Fibroblast of lung (primary cell): ENCODE measurements at regions not wholly inside any gene's neighbourhood (a gene's known extent, or its start where the extent isn't known, plus 50 kb on each side); places are given as distances from the start of the nearest gene placed in this dataset.

ENCODE experiments used
- DNase-seq, 2 donors: peaks; one replicate each; pipeline versions ENCODE4 v3.0.0 to v3.0.0-alpha.2; 2010; ENCODE audit warnings: low read depth in 2 of 2
- H2AFZ ChIP-seq: 2 replicates; pipeline ENCODE4 v1.5.1; 2012; ENCODE audit warnings: low read length, control low read depth, inconsistent platforms
- H3K27ac ChIP-seq: 2 replicates; pipeline ENCODE4 v1.5.1; 2011; ENCODE audit warnings: low read length, control low read depth; ENCODE audit not compliant: insufficient read depth
- H3K27me3 ChIP-seq: 2 replicates; pipeline ENCODE4 v1.5.1; 2011; ENCODE audit warnings: mild to moderate bottlenecking, low read length; ENCODE audit not compliant: control insufficient read depth, insufficient read depth
- H3K36me3 ChIP-seq: 2 replicates; pipeline ENCODE4 v1.5.1; 2011; ENCODE audit warnings: low read length; ENCODE audit not compliant: control insufficient read depth, insufficient read depth
- H3K4me1 ChIP-seq: 2 replicates; pipeline ENCODE4 v1.5.1; 2011; ENCODE audit warnings: low read length; ENCODE audit not compliant: control insufficient read depth, insufficient read depth; ENCODE audit errors: extremely low read depth
- H3K4me2 ChIP-seq: 2 replicates; pipeline ENCODE4 v1.5.1; 2011; ENCODE audit warnings: low read length, control low read depth; ENCODE audit not compliant: insufficient read depth; ENCODE audit errors: extremely low read depth
- H3K4me3 ChIP-seq, 4 experiments: fragments of 200-600 bp in 1 of 4; sonication (generic) in 1 of 4; replicated peaks in 1 of 4; 2 replicates each; pipeline ENCODE4 v1.5.1; 2011 to 2016; ENCODE audit warnings: low read length in 4 of 4, low read depth in 3 of 4, mild to moderate bottlenecking in 3 of 4, control low read depth in 2 of 4, inconsistent platforms in 1 of 4, mixed read lengths in 1 of 4; ENCODE audit not compliant: insufficient read depth in 1 of 4; ENCODE audit errors: control extremely low read depth in 1 of 4
- H3K79me2 ChIP-seq: 2 replicates; pipeline ENCODE4 v1.5.1; 2012; ENCODE audit warnings: mild to moderate bottlenecking, low read length, inconsistent platforms; ENCODE audit not compliant: control insufficient read depth, insufficient read depth
- H3K9ac ChIP-seq: 2 replicates; pipeline ENCODE4 v1.5.1; 2011; ENCODE audit warnings: mild to moderate bottlenecking, low read length, control low read depth; ENCODE audit not compliant: insufficient read depth
- H3K9me3 ChIP-seq: 2 replicates; pipeline ENCODE4 v1.5.1; 2012; ENCODE audit warnings: low read depth, low read length; ENCODE audit not compliant: control insufficient read depth, insufficient read depth
- H4K20me1 ChIP-seq: 2 replicates; pipeline ENCODE4 v1.5.1; 2011; ENCODE audit warnings: low read length; ENCODE audit not compliant: control insufficient read depth, insufficient read depth; ENCODE audit errors: extremely low read depth
- EZH2 ChIP-seq: IDR thresholded peaks from 2 replicates; pipeline ENCODE4 v1.5.1; 2012; ENCODE audit warnings: low read length, control low read depth, mild to moderate bottlenecking; ENCODE audit errors: missing control alignments
- TF ChIP-seq, protein P1 (sequence below), 2 donors: IDR thresholded peaks in 1 of 2; conservative IDR thresholded peaks in 1 of 2; 1 replicate in 1 of 2; 2 replicates in 1 of 2; pipeline ENCODE4 v1.5.1; 2011 to 2012; ENCODE audit warnings: low read length in 2 of 2, control low read depth in 1 of 2, inconsistent platforms in 1 of 2, low read depth in 1 of 2, mild to moderate bottlenecking in 1 of 2

DNA sequence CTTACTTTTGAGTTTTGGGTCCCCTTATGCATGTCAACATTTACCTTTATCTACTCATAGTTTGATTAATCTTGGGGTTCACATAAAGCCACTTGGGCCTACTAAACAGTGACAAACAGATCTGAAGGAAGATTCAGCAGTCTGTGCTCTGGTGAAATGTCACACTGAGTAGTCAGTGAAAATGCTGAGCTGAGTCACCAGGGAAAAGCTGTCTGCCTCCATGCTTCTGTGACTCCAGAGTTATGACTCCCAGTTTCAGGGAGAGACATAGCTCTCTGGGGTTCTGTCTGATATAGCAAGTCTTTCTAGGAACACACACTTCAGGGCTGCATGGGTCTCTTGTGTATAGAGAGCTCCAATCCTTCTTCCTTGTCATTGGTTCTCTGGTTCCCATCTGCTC lies 406.3 kb upstream of the FAR2 start:
- Histone ChIP-seq H3K9ac (no peak overlapping the region), H3K27ac (no peak overlapping the region), H3K4me3 (no peak overlapping the region), H3K4me2 (no peak overlapping the region), H2AFZ (no peak overlapping the region), H4K20me1 (no peaks in the 10 kb centered on the region), H3K4me1 (no peaks in the 10 kb centered on the region), H3K36me3 (no peaks in the 10 kb centered on the region), H3K9me3 (no peaks in the 10 kb centered on the region), H3K27me3 (no peaks in the 10 kb centered on the region), H3K79me2 (no peaks in the 10 kb centered on the region)
- no peak for TF ChIP-seq EZH2
- TF ChIP-seq, protein P1, sequence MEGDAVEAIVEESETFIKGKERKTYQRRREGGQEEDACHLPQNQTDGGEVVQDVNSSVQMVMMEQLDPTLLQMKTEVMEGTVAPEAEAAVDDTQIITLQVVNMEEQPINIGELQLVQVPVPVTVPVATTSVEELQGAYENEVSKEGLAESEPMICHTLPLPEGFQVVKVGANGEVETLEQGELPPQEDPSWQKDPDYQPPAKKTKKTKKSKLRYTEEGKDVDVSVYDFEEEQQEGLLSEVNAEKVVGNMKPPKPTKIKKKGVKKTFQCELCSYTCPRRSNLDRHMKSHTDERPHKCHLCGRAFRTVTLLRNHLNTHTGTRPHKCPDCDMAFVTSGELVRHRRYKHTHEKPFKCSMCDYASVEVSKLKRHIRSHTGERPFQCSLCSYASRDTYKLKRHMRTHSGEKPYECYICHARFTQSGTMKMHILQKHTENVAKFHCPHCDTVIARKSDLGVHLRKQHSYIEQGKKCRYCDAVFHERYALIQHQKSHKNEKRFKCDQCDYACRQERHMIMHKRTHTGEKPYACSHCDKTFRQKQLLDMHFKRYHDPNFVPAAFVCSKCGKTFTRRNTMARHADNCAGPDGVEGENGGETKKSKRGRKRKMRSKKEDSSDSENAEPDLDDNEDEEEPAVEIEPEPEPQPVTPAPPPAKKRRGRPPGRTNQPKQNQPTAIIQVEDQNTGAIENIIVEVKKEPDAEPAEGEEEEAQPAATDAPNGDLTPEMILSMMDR (conservative IDR thresholded peaks at IDR 0.05 in 1 of 2, IDR thresholded peaks at IDR 0.05 in 1 of 2; ENCODE audit: low read depth in 1 of 2, low read length in 2 of 2): no peak
- peak in 1 of 2 donors; percentile 31 for DNase-seq

DNA sequence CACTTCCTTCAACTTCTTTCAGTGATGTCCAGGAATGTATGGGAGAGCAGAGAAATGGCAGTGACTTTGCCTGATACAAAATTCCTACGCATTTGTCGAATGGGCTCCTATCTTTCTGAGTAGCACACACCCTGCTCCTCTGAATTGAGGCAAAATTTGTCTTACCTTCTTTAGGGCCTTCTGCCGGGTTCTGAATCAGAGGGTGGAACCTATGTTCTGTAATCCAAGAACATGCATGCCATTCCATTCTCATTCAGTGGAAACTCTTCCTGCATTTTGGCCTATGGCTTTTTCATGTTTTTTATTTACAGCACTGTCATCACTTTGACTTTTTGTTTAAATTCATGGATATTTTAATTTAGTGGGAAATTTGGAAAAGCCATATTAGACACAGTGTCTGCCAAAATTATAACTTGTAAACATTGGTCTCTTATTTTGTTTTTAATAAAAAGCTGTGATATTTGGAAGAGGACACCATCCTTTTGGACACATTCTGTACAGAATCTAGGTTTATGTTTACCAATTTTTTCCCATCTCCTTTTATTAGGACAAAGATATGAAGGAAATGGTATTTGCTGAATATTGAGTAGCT lies 402.2 kb upstream of the FAR2 start:
- Histone ChIP-seq H3K9me3 (no peaks in the 10 kb centered on the region), H3K4me3 (no peak overlapping the region), H3K4me2 (no peak overlapping the region), H3K9ac (no peak overlapping the region), H3K27ac (no peak overlapping the region), H2AFZ (no peak overlapping the region), H3K36me3 (no peaks in the 10 kb centered on the region), H3K27me3 (no peaks in the 10 kb centered on the region), H3K4me1 (no peaks in the 10 kb centered on the region), H3K79me2 (no peaks in the 10 kb centered on the region), H4K20me1 (no peaks in the 10 kb centered on the region)
- no peak for DNase-seq
- TF ChIP-seq EZH2: no peak
- TF ChIP-seq, protein P1 (conservative IDR thresholded peaks at IDR 0.05 in 1 of 2, IDR thresholded peaks at IDR 0.05 in 1 of 2; ENCODE audit: low read depth in 1 of 2, low read length in 2 of 2): no peak

DNA sequence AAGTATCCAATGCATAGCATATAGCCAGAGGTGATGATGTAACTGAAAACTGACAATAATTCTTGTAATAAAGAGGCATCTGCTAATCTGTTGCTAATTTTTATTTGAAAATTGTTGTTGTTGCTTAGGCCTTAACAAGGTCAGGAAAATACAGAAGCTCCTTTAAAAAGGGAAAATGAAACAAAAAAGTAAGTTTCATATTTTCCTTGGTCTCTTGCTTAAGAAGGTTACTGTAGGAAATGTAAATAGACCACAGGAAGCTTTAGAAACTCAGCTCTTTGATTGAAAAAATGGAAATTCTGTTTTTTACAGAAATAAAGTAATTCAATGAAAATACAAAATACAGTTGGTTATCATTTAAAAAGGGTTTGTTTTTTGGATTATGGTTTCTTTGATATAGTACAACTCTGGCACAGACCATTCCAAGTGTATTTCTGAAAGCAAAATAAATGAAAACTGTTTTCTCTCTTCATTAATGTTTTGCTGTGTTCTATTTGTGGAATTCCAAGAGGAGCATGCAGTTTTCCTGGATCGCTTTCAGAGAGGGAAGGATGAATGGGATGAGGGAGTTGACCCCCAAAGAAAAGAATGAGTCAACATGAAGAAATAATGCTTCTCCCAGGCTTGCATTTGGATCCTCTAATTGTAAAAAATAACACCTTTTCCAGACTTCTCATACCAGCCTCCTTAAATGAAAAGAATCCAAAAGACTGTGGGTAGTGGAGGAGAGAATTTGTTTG lies 398.0 kb upstream of the FAR2 start:
- no peak overlapping the region for H3K27ac ChIP-seq
- no peaks in the 10 kb centered on the region for H3K4me1 ChIP-seq
- no peaks in the 10 kb centered on the region for H3K9me3 ChIP-seq
- H3K36me3 ChIP-seq: no peaks in the 10 kb centered on the region
- TF ChIP-seq, protein P1 (conservative IDR thresholded peaks at IDR 0.05 in 1 of 2, IDR thresholded peaks at IDR 0.05 in 1 of 2; ENCODE audit: low read depth in 1 of 2, low read length in 2 of 2): no peak
- TF ChIP-seq EZH2: no peak
- H2AFZ ChIP-seq: no peak overlapping the region
- no peak overlapping the region for H3K9ac ChIP-seq
- no peaks in the 10 kb centered on the region for H3K79me2 ChIP-seq
- DNase-seq: no peak
- H3K27me3 ChIP-seq: no peaks in the 10 kb centered on the region
- no peak overlapping the region for H3K4me2 ChIP-seq
- H4K20me1 ChIP-seq: no peaks in the 10 kb centered on the region
- no peak overlapping the region for H3K4me3 ChIP-seq
